ENCODE measurements at regions not wholly inside any gene's neighbourhood (a gene's known extent, or its start where the extent isn't known, plus 50 kb on each side); places are given as distances from the start of the nearest gene placed in this dataset.

DNA sequence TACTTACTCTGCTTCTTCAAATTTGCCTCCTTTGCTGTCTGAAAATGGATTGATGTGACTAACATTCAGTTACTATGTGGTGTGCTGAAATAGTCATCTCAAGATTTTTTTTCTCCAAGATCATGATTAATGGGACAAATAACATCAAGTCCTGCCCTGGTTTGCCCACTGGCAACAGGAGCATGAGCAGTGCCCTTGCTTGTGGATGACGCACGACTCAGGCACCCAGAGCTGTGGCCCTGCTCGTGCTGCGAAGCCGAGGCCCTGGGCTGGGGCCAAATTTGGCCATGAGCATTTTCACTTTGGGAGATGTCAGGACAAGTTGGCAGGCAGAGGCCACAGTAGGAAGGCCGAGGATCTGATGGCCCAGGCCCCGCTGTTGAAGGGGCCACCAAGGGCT is 239.8 kb upstream of the IGFBP3 start:
- Histone ChIP-seq H3K36me3 (ENCODE audit: control insufficient read depth in 4 of 4, insufficient read depth in 3 of 4, low read depth in 1 of 4, low read length in 3 of 4) (no peaks in the 10 kb centered on the region), H3K4me1 (ENCODE audit: control insufficient read depth in 4 of 4, insufficient read depth in 4 of 4, low read length in 3 of 4) (peaks cover 0 to 21% (median 4%) of the 10 kb centered on the region in 4 donors), H3K27ac (ENCODE audit: low read depth in 1 of 2, low read length in 2 of 2) (no peak overlapping the region), H3K9me3 (ENCODE audit: control insufficient read depth in 4 of 4, low read length in 3 of 4) (no peaks in the 10 kb centered on the region), H3K9ac (ENCODE audit: low read depth in 1 of 2, low read length in 2 of 2) (no peak overlapping the region), H3K4me3 (ENCODE audit: low read depth in 1 of 3, low read length in 3 of 3) (no peak overlapping the region), H3K27me3 (ENCODE audit: control insufficient read depth in 4 of 4, insufficient read depth in 4 of 4, low read length in 3 of 4) (no peaks in the 10 kb centered on the region)
- no peak for DNase-seq (ENCODE audit: low spot score)
- TF ChIP-seq HNF4G (IDR thresholded peaks at IDR 0.05) (no peak), JUND (IDR thresholded peaks at IDR 0.05) (no peak), REST (IDR thresholded peaks at IDR 0.05) (no peak), HNF4A (conservative IDR thresholded peaks at IDR 0.05) (no peak), TAF1 (conservative IDR thresholded peaks at IDR 0.05) (no peak), RXRA (IDR thresholded peaks at IDR 0.05) (no peak), RAD21 (IDR thresholded peaks at IDR 0.05) (no peak), NR2F2 (IDR thresholded peaks at IDR 0.05) (no peak), GABPA (IDR thresholded peaks at IDR 0.05 in 1 of 2, conservative IDR thresholded peaks at IDR 0.05 in 1 of 2) (no peak), YY1 (IDR thresholded peaks at IDR 0.05) (no peak)
- TF ChIP-seq, protein P1, sequence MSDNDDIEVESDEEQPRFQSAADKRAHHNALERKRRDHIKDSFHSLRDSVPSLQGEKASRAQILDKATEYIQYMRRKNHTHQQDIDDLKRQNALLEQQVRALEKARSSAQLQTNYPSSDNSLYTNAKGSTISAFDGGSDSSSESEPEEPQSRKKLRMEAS (IDR thresholded peaks at IDR 0.05) = no peak
- TF ChIP-seq, protein P2, sequence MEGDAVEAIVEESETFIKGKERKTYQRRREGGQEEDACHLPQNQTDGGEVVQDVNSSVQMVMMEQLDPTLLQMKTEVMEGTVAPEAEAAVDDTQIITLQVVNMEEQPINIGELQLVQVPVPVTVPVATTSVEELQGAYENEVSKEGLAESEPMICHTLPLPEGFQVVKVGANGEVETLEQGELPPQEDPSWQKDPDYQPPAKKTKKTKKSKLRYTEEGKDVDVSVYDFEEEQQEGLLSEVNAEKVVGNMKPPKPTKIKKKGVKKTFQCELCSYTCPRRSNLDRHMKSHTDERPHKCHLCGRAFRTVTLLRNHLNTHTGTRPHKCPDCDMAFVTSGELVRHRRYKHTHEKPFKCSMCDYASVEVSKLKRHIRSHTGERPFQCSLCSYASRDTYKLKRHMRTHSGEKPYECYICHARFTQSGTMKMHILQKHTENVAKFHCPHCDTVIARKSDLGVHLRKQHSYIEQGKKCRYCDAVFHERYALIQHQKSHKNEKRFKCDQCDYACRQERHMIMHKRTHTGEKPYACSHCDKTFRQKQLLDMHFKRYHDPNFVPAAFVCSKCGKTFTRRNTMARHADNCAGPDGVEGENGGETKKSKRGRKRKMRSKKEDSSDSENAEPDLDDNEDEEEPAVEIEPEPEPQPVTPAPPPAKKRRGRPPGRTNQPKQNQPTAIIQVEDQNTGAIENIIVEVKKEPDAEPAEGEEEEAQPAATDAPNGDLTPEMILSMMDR (IDR thresholded peaks at IDR 0.05; ENCODE audit: low read depth, low read length, missing input control) = no peak
- TF ChIP-seq, protein P3, sequence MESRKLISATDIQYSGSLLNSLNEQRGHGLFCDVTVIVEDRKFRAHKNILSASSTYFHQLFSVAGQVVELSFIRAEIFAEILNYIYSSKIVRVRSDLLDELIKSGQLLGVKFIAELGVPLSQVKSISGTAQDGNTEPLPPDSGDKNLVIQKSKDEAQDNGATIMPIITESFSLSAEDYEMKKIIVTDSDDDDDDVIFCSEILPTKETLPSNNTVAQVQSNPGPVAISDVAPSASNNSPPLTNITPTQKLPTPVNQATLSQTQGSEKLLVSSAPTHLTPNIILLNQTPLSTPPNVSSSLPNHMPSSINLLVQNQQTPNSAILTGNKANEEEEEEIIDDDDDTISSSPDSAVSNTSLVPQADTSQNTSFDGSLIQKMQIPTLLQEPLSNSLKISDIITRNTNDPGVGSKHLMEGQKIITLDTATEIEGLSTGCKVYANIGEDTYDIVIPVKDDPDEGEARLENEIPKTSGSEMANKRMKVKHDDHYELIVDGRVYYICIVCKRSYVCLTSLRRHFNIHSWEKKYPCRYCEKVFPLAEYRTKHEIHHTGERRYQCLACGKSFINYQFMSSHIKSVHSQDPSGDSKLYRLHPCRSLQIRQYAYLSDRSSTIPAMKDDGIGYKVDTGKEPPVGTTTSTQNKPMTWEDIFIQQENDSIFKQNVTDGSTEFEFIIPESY (IDR thresholded peaks at IDR 0.05) = no peak
- 93% methylated on average over 7 of the region's 7 CpGs for WGBS

DNA sequence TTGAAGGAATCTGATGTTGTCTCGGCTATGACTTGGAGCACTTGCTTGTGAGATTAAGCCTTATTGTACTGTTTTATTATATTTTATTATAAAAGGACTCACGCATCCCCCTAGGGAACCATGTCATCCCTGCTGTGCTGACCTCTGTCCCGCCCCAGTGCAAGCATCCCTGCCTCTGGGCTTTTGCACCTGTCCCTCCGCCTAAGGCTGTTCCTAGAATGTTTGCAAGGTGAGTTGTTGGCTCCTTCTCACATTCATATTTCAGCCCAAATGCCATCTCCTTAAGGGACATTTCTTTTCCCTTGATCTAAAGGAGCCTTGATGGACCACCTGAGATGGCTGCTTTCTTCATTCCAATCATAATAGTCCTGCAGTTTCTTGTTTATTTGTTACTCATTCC is 236.9 kb upstream of the IGFBP3 start:
- peak overlapping the region in 1 of 2 donors; percentile 19 for H3K27ac ChIP-seq (ENCODE audit: low read depth in 1 of 2, low read length in 2 of 2)
- H3K4me3 ChIP-seq (ENCODE audit: low read depth in 1 of 3, low read length in 3 of 3) = no peak overlapping the region
- DNase-seq (ENCODE audit: low spot score) = no peak
- no peaks in the 10 kb centered on the region for H3K36me3 ChIP-seq (ENCODE audit: control insufficient read depth in 4 of 4, insufficient read depth in 3 of 4, low read depth in 1 of 4, low read length in 3 of 4)
- no peaks in the 10 kb centered on the region for H3K27me3 ChIP-seq (ENCODE audit: control insufficient read depth in 4 of 4, insufficient read depth in 4 of 4, low read length in 3 of 4)
- no peaks in the 10 kb centered on the region for H3K9me3 ChIP-seq (ENCODE audit: control insufficient read depth in 4 of 4, low read length in 3 of 4)
- peaks cover 7 to 44% (median 19%) of the 10 kb centered on the region in 4 donors for H3K4me1 ChIP-seq (ENCODE audit: control insufficient read depth in 4 of 4, insufficient read depth in 4 of 4, low read length in 3 of 4)
- TF ChIP-seq YY1 (IDR thresholded peaks at IDR 0.05) (no peak), FOXA2 (IDR thresholded peaks at IDR 0.05) (no peak)
- peak overlapping the region in 1 of 2 donors; percentile 7 for H3K9ac ChIP-seq (ENCODE audit: low read depth in 1 of 2, low read length in 2 of 2)
- 95% methylated on average over 4 of the region's 4 CpGs for WGBS

All from liver (tissue), 8 donors.